ENCODE measurements at regions not wholly inside any gene's neighbourhood (a gene's known extent, or its start where the extent isn't known, plus 50 kb on each side); places are given as distances from the start of the nearest gene placed in this dataset.

DNA sequence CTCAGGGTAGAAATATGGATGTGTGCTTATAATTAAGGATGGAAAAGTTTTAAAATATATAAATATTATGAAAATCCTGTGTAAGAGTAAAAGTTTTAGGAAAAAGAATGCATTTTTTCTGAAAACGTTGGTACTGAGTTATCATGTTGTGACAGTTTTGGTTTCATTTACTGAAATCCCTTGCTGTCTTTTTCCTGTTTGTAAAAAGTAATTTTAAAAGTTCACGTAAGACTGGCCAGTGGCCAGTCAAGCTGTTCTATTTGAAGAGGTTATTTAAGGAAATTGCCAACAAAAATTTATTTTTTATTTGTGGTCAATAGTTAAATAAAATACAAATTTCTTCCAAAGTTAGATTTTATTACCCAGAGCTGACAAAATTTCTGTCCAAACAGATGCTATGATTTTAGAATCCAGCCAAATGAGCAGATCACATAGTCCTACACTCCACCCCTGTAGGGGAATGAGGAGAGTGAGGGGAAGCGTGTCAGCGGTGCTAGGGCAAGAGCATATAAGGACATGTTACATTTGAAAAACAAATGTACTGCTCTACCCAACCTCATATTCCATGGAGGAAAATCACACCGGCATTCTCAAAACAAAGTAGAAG, 297.8 kb upstream of the TFPI start:
- DNase-seq (ENCODE audit: low spot score): no peak
- POLR2A ChIA-PET (ENCODE audit: low non-redundant PET): no interaction called here

DNA sequence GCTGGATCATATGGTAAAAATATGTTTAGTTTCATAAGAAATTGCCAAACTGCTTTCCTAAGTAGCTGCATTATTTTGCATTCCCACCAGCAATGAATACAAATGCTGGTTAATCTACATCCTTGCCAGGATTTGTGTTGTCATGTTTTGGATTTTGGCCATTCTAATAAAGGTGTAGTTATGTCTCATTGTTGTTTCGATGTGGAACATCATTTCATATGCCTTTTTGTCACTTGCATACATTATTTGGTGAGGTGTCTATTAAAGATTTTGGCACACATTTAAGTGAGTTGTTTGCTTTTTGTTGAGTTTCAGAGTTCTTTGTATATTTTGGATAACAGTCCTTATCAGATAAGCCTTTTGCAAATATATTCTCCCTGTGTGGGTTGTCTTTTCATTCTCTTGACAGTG, 299.2 kb upstream of the TFPI start:
- no peaks in the 10 kb centered on the region for H3K4me1 ChIP-seq (ENCODE audit: insufficient read depth, low read length, poor library complexity, severe bottlenecking)
- POLR2A ChIA-PET (ENCODE audit: low non-redundant PET): no interaction called here
- TF ChIP-seq EZH2 (IDR thresholded peaks at IDR 0.05; ENCODE audit: borderline replicate concordance, low read depth, low read length, poor library complexity, severe bottlenecking): no peak
- TF ChIP-seq, protein P1, sequence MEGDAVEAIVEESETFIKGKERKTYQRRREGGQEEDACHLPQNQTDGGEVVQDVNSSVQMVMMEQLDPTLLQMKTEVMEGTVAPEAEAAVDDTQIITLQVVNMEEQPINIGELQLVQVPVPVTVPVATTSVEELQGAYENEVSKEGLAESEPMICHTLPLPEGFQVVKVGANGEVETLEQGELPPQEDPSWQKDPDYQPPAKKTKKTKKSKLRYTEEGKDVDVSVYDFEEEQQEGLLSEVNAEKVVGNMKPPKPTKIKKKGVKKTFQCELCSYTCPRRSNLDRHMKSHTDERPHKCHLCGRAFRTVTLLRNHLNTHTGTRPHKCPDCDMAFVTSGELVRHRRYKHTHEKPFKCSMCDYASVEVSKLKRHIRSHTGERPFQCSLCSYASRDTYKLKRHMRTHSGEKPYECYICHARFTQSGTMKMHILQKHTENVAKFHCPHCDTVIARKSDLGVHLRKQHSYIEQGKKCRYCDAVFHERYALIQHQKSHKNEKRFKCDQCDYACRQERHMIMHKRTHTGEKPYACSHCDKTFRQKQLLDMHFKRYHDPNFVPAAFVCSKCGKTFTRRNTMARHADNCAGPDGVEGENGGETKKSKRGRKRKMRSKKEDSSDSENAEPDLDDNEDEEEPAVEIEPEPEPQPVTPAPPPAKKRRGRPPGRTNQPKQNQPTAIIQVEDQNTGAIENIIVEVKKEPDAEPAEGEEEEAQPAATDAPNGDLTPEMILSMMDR (conservative IDR thresholded peaks at IDR 0.05; ENCODE audit: low read depth, low read length): no peak
- no peak for DNase-seq (ENCODE audit: low spot score)
- H3K27me3 ChIP-seq (replicated peaks; ENCODE audit: insufficient read depth, low read depth, low read length, poor library complexity): no peaks in the 10 kb centered on the region
- no peak overlapping the region for H3K27ac ChIP-seq (ENCODE audit: low read depth, low read length, poor library complexity, severe bottlenecking)
- no peaks in the 10 kb centered on the region for H3K36me3 ChIP-seq (ENCODE audit: insufficient read depth, low read length, poor library complexity, severe bottlenecking)
- no TSS peak for BruUV-seq (replicated peaks)
- intact Hi-C loops (cut with micrococcal nuclease; ENCODE audit: unreplicated experiment): no loop called here
- CTCF ChIA-PET: no interaction called here
- no peak overlapping the region for H3K4me3 ChIP-seq (ENCODE audit: low read depth, low read length, poor library complexity, severe bottlenecking)
- no peaks in the 10 kb centered on the region for H3K9me3 ChIP-seq (ENCODE audit: low read depth, low read length, poor library complexity, severe bottlenecking)

More for the DNA sequence above, 297.8 kb upstream of the TFPI start:
- H3K9me3 ChIP-seq (ENCODE audit: low read depth, low read length, poor library complexity, severe bottlenecking): no peaks in the 10 kb centered on the region
- TF ChIP-seq, protein P1 (conservative IDR thresholded peaks at IDR 0.05; ENCODE audit: low read depth, low read length): no peak
- no peaks in the 10 kb centered on the region for H3K36me3 ChIP-seq (ENCODE audit: insufficient read depth, low read length, poor library complexity, severe bottlenecking)
- H3K4me1 ChIP-seq (ENCODE audit: insufficient read depth, low read length, poor library complexity, severe bottlenecking): no peaks in the 10 kb centered on the region
- CTCF ChIA-PET: no interaction called here
- no peak overlapping the region for H3K4me3 ChIP-seq (ENCODE audit: low read depth, low read length, poor library complexity, severe bottlenecking)
- H3K27ac ChIP-seq (ENCODE audit: low read depth, low read length, poor library complexity, severe bottlenecking): no peak overlapping the region
- intact Hi-C loops (cut with micrococcal nuclease; ENCODE audit: unreplicated experiment): no loop called here
- H3K27me3 ChIP-seq (replicated peaks; ENCODE audit: insufficient read depth, low read depth, low read length, poor library complexity): no peaks in the 10 kb centered on the region
- BruUV-seq (replicated peaks): no TSS peak

DNA sequence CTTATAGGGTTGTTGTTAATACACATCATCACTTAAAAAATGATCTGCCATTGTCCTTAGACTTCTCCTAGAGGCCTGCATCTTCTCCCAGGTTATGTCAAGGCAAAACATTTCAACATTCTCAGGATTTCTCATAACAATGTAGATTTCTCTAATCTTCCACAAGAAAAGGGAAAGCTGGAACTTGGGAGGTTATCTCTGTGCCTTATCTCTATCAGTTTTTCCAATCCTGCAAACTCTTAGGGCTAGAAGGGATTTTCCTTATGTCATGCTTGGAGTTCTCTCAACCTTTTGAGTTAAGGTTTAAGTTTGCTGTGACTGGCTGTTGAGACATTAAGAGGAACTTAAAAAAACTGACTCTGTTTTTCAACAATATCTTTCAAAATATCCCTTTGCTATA, 300.6 kb upstream of the TFPI start:
- CTCF ChIA-PET: interaction anchor here (0.7 kb wide), 1 partner anchor 15 kb away, joined by 11 read pairs; no protein-coding TSS in a partner anchor
- no peak for DNase-seq (ENCODE audit: low spot score)
- H3K27ac ChIP-seq (ENCODE audit: low read depth, low read length, poor library complexity, severe bottlenecking): no peak overlapping the region
- H3K36me3 ChIP-seq (ENCODE audit: insufficient read depth, low read length, poor library complexity, severe bottlenecking): no peaks in the 10 kb centered on the region
- POLR2A ChIA-PET (ENCODE audit: low non-redundant PET): no interaction called here
- H3K4me1 ChIP-seq (ENCODE audit: insufficient read depth, low read length, poor library complexity, severe bottlenecking): no peaks in the 10 kb centered on the region
- H3K4me3 ChIP-seq (ENCODE audit: low read depth, low read length, poor library complexity, severe bottlenecking): no peak overlapping the region
- intact Hi-C loops (cut with micrococcal nuclease; ENCODE audit: unreplicated experiment): no loop called here
- H3K27me3 ChIP-seq (replicated peaks; ENCODE audit: insufficient read depth, low read depth, low read length, poor library complexity): no peaks in the 10 kb centered on the region
- TF ChIP-seq, protein P1 (conservative IDR thresholded peaks at IDR 0.05; ENCODE audit: low read depth, low read length): no peak
- TF ChIP-seq EZH2 (IDR thresholded peaks at IDR 0.05; ENCODE audit: borderline replicate concordance, low read depth, low read length, poor library complexity, severe bottlenecking): no peak
- H3K9me3 ChIP-seq (ENCODE audit: low read depth, low read length, poor library complexity, severe bottlenecking): no peaks in the 10 kb centered on the region
- BruUV-seq (replicated peaks): no TSS peak

Data from A673 (cell line).